HG02610 (cell line): ENCODE measurements at regions not wholly inside any gene's neighbourhood (a gene's known extent, or its start where the extent isn't known, plus 50 kb on each side); places are given as distances from the start of the nearest gene placed in this dataset.

Experiments
- ATAC-seq: cut with Tn5 transposase; IDR thresholded peaks from one replicate; pipeline ENCODE4 v1.9.1; 2021; ENCODE audit warnings: mild to moderate bottlenecking, moderate library complexity; ENCODE audit not compliant: unreplicated experiment

DNA sequence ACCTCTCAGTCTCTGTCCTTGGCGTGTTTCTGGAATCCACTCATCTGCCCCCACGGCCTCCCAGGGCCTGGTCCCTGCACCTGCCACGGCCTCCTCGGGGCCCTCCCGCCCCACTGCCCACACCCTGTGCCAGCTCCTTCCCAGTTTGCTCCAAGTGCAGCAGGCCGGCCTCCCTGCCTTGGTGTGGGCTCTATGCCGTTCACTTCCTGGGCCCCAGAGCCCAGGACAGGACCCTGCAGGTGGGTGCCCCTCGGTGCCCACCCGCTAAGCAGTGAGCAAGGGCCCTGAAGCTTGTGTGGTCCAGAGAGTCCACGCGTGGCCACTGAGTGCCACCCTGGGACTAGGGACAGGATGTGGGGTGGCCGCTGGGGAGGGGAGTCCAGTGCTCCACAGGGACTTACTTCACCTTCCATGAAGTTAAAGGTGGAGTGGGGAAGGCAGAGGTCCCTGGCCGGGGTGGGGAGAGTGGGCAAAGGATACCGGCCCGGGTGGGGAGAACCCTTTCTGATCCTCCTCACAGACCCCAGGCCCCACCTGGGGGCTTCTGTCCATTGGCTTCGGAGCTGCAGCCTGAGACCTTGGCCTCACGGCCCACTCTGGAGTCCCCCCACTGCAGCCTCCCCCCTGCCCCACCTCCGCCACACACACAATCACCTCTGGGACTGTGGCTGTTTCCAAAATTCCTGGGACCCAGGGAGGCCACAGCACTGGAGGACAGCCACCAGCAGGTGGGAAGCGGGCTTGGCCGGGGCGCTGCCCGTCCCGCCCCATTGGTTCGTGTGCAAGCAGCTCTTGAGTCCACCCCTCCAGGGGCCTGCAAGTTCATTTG is 60.0 kb upstream of the NKX1-1 start:
- ATAC-seq = no peak

DNA sequence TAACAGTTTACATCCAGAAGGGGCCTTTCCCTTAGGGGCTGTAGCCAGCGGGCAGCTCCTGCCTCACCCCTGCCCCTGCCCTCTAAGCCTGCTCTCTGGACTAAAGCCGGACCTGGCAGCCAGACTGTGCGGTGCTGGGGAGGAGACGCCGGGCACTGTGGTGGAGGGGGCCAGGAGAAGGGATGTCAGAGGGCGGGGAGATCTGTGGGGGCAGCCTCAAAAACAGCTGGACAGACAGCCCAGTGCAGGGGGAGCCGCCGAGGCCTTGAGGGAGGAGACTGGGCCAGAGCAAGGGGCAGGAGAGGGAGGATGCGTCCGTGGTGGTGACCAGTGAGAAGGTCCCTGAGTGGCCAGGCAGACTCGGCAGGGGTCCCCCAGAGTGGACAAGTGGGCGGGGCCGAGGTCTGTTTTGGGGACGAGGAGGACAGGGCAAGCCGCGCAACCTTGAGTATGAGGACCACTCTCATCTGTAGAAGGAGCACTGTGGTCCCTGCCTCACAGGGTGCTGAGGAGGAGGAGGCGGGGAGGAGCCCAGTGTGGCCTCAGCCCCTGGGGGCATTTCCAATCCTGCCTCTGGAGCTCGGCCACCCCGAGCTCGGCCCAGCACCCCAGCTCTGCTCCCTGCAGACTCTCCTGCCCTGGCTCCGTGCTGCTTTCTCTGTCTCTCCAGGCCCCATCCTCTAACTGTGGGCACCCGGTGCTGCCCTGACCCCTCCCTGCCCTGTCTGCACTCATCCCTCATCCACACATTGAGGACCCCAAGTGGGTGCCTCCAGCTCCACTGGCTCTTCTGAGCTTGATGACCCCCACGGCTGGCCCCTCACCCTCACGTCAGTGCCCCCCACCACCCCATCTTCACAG is 59.2 kb upstream of the NKX1-1 start:
- no peak for ATAC-seq

DNA sequence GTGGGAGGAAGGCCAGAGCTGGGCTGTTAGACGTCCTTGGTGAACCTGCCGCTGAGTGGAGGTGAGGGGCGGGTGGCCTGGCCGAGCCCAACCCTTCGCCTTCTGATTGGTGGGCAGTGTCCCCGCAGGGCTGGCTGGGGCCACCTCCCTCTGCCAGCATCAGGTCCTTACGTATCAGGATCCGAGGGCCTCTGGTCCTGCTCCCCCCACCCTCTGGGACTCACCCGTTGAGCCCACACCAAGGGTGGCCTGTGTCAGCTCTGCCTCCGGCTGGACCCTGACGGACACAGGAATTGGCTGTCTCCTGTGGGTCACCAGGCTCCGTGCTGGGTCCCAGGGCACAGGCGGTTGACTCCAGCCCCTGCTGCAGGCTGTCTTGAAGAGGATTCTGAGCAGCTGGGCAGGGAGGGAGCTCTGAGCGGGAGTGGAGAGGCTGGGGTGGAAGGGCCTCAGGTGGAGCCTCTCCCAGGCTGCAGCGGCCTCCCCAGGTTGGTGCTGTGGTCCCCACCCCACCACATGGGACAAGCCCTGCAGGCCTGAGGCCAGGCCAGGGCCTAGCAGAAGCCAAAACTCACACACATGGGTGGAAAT is 58.4 kb upstream of the NKX1-1 start:
- no peak for ATAC-seq

DNA sequence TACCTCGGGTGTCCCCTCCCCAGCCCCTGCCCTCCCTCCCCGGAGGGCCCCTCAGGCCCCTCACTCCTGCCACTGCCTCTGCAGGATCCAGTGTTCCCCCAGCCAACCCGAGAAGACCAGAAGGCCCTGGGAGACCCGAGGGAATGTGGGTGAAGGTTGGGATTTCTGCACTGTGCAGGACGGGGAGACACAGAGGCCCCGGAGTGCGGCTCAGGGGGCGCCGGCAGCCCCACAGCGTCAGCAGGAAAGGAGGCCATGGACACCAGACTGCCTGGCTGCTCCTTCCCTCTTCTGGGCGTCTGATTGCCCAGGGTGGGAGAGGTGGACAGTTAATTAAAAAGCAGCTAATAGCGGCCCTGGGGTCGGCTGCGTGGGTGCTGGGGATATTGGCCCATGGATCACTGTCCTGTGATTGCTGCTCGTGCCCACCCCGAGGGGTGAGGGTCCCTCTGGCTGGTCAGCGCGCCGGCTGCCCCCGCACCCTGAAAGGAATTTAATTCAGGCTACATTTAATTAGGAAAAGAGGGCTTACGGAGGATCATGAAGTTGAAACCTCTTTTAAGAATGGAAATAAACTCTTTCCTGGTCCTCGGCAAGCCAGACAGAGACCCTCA is 57.8 kb upstream of the NKX1-1 start:
- ATAC-seq = no peak

DNA sequence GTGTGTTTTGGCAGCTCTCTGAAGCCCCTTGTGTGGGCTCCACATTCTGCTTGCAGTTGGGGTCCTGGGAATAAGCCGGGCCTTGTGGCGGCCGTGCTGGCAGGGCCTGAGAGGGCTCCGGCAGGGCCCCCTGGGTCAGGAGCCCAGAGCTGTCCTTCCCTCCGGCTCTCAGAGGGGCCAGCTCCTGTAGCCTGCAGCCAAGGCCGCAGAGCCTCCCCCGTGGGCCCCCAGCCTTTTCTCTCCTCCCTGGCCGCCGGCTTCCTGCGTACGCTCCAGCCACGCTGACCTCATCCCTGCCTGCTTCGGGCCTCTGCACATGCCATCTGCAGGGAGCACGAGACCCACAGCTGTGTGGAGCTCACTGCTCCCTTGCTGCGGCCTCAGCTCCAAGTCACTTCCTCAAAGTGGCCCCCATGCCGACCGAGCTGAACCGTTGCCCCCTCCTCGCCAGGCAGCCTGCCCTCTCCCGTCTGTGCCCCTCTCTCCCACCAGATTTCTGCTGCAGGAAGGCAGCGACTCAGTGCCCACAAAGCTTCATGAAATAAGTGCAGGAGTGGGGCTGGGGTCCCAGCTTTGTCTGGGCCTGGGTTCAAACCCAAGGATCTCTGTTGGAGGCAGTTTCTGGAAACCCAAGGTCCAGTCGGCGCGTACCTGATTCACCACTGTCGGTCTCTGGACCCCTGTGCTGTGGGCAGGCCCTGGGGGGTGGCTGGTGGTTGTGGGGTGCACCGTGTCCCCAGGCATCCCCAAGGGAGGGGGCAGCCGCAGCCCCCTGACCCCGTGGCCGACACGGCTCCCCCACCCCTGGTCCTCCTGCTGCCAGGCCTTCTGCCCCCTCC is 57.1 kb upstream of the NKX1-1 start:
- no peak for ATAC-seq

DNA sequence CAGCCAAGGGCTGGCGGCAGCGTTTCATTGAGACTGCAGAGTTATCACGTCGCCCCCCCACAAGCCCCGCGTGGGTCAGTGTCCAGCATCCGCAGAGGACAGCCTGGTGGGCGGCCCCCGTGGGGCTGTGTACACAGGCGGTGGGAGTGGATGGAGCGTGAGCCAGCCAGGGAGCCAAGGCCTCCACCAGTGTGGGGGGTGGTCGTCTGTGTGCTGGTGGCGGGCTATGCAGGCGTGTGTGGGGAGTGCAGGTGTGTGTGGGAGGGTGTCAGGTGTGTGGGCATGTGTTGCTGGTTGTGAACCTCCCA is 56.5 kb upstream of the NKX1-1 start:
- ATAC-seq = no peak

DNA sequence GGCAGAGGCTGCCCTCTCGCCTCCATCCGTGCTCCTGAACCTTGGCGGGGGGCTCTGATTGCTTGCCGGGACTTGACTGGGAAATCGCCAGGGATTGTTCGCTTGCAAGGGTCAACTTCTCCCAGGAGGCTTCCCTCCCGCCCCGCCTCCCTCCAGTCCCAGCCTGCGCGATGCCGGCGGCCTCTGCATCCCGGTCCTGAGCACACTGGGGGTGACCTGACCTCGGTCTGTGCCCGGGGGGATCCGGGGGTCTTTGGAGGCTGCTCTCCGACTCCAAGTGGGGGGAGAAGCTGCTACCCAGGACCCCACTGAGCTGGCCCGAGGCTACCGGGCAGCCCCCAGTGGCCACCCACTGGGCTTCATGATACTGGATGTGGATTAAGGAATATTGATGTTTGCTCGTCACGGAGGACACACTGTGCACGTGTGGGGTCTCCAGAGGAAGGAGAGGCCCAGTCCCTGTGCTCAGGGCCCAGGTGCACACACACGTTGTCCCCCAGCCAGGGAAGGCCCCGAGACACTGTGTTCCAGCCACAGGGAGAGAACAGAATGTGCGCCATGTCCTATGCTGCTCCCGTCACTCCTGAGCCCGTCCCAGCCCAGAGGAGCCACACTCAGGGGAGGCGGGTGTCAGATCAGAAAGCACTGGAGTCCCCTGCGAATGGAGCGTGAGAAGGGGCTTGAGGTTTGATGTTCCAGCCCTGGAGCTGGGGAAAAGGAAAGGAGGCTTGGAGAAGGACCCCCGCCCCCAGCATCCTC is 55.9 kb upstream of the NKX1-1 start:
- ATAC-seq = no peak

DNA sequence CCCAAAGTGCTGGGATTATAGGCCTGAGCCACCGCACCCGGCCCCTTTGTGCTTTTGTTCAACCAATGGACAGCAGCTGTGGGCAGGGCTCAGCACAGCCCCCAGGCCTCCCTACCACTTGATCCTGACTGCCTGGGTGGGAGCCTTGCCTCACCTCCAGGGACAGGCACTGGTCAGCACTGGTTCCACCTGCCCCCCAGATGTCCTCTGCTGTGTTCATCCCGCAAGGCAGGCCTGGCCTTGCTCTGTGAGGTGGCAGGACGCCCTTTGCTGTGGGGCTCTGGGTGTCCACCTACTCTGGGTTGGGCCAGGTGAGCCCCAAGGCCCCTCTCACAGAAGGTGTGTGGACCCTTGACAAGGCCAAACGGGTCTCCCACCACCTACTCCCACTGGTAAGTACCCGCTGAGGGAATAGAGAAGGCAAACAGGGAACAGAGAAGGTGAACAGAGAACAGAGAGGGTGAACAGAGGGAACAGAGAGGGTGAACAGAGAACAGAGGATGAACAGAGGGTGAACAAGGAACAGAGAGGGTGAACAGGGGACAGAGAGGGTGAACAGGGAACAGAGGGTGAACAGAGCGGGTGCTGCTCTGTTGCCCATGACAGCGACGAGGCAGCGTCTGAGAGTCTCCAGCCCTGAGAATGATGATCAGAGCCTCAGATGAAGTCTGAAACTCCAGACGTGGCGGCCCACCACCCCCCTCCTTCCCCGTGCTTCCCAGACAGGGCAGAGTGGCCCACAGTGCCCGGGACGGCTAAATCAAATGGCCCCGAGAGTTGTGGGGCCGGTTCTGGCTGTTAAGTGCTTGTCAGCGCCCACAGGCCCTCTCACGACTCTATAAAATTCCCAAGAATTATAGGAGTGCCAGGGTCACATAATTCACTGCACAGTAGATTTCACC is 55.0 kb upstream of the NKX1-1 start:
- no peak for ATAC-seq

DNA sequence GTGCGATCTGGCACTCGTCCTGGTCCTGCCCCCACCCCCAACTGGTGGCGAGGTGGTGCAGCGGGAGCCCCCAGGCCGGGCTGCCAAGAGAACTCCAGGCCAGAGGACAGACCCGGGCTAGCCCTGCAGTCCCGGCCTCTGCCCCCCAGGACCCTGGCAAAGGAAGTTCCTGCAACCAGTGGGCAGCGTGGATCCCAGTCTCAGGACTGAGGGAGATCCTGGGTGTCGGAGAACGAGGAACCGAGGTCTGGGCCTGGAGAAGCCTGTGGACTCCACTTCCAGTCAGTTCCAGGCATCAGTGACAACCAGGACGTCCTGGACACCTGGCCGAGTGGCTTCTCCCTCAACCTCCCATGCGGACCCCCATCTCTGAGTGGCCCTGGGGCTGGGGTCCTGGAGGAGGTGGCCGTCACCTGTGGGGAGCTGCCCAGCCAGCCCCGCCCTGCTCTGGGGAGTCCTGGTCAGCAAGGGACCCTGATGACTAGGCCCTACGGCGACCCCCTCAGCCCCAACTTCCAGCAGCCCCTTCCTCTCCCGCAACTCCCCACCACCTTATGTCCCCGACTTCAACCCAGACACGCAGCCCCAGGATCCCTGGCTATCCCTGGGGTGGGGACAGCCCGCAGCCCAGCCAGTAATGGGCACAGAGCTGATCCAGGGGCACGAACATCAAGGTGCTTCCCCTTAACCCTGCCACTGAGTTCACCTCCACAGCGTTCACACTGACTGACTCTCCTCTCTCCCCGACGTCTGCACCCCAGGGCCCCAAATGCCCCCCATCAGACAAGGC is 53.7 kb upstream of the NKX1-1 start:
- no peak for ATAC-seq

DNA sequence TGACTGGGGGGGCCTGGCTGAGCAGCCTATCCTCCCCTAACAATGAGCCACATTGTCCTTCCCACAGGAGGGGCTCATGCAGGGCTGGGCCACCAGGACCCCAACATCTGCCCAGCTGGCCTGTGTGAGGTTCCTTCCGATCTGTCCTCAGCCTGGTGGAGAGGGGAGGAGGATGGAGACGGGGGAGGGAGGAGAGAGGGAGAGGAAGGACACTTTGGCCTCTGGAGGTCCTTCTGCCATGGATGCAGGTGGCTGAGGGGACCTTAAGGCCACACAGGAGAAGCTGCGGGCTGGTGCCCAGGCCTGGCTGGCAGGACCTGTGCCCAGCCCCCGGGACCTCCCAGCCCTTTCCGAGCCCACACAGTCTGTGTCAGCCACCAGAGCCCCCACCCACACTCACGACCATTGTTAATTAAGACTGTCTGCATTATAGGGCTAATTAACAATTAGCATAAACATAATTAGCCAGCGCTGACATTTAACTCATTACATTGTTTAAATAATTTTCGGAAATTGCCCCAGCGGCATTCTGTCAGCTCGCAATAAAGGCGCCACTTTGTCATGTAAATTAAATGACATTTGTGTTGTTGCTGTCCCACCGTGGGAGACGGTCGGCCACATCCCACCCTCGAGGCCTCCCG is 53.0 kb upstream of the NKX1-1 start:
- no peak for ATAC-seq

DNA sequence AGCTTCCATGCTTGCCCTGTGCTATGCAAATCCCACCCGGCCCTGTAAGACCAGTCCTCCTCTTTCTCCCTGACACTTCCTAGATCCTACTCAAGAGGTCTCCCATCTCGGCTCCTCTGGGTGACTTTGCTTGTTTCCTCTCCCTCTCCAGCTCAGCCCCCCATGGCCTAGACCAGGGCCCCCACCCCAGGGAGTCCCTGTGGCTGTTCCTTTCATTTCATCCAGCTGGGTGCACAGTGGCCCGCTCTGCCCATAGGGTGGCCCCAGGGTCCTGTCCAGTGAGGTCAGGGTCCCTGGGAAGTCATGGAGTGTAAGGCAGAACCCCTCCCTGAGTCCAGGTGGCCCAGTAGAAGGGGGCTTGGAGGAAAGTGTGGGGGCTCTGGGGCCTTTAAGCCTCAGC is 52.3 kb upstream of the NKX1-1 start:
- no peak for ATAC-seq
